Lung (tissue), 11 donors: ENCODE measurements at regions not wholly inside any gene's neighbourhood (a gene's known extent, or its start where the extent isn't known, plus 50 kb on each side); places are given as distances from the start of the nearest gene placed in this dataset.

Experiments
- ATAC-seq: fragments of 200-7000 bp; cut with Tn5 transposase; one replicate; pipeline ENCODE4 v1.9.1; 2020; ENCODE audit warnings: moderate number of reproducible peaks; ENCODE audit not compliant: insufficient read depth, low FRiP score
- DNase-seq, 3 donors: peaks; one replicate each; pipeline ENCODE4 v3.0.0-alpha.2; 2013 to 2017
- H3K27ac ChIP-seq, 2 donors: one replicate each; pipeline ENCODE4 v1.5.1; 2013; ENCODE audit warnings: mild to moderate bottlenecking in 2 of 2, moderate library complexity in 2 of 2, control low read depth in 1 of 2, inconsistent platforms in 1 of 2, low read depth in 1 of 2, low read length in 1 of 2
- H3K27me3 ChIP-seq, 3 donors: one replicate each; pipeline ENCODE4 v1.5.1; 2013; ENCODE audit warnings: low read length in 2 of 3; ENCODE audit not compliant: control insufficient read depth in 3 of 3, insufficient read depth in 3 of 3
- H3K36me3 ChIP-seq, 4 donors: one replicate each; pipeline ENCODE4 v1.5.1; 2013; ENCODE audit warnings: low read length in 4 of 4, mild to moderate bottlenecking in 1 of 4, moderate library complexity in 1 of 4; ENCODE audit not compliant: control insufficient read depth in 4 of 4, insufficient read depth in 4 of 4
- H3K4me1 ChIP-seq, 5 donors: one replicate each; pipeline ENCODE4 v1.5.1; 2013; ENCODE audit warnings: low read length in 5 of 5, mild to moderate bottlenecking in 2 of 5, moderate library complexity in 1 of 5; ENCODE audit not compliant: control insufficient read depth in 5 of 5, insufficient read depth in 5 of 5
- H3K4me3 ChIP-seq: one replicate; pipeline ENCODE4 v1.5.1; 2013; ENCODE audit warnings: mild to moderate bottlenecking, control low read depth, moderate library complexity
- H3K9ac ChIP-seq, 2 donors: one replicate each; pipeline ENCODE4 v1.5.1; 2013; ENCODE audit warnings: low read length in 2 of 2, control low read depth in 1 of 2; ENCODE audit not compliant: insufficient read depth in 1 of 2
- H3K9me3 ChIP-seq, 4 donors: one replicate each; pipeline ENCODE4 v1.5.1; 2013; ENCODE audit warnings: low read length in 3 of 4, mild to moderate bottlenecking in 1 of 4, moderate library complexity in 1 of 4; ENCODE audit not compliant: control insufficient read depth in 4 of 4, insufficient read depth in 3 of 4
- CTCF ChIP-seq: IDR thresholded peaks from 2 replicates; pipeline ENCODE4 v1.5.1; 2012; ENCODE audit warnings: mild to moderate bottlenecking; ENCODE audit errors: control extremely low read depth, extremely low read depth
- WGBS, 2 donors: extraction: QIAGEN DNeasy Blood & Tissue Kit; methylation state at CpG; one replicate each; pipeline ENCODE4 v1.1.7; 2013; 5-methylcytosine and 5-hydroxymethylcytosine counted together
- donor health status: control.
- donor health status: control.
- donor health status: Bipolar disorder and iron deficiency.
- donor health status: healthy.
- donor health status: DM: yes; HTN: yes; CAD: no.

GRCh38 chr16:65531475-65531874, 409.6 kb upstream of the CDH11 start:
- Histone ChIP-seq H3K27ac (no peak overlapping the region), H3K4me1 (peaks cover 0 to 14% (median 0%) of the 10 kb centered on the region in 5 donors), H3K36me3 (no peaks in the 10 kb centered on the region), H3K4me3 (no peak overlapping the region), H3K9me3 (peaks cover 0 to 5% (median 2%) of the 10 kb centered on the region in 4 donors), H3K27me3 (no peaks in the 10 kb centered on the region), H3K9ac (no peak overlapping the region)
- no peak for TF ChIP-seq CTCF
- 72 to 74% methylated on average over 4 of the region's 4 CpGs for WGBS, 2 donors
- DNase-seq, result no peak
- ATAC-seq, result no peak

- no peaks in the 10 kb centered on the region for H3K36me3 ChIP-seq
- DNase-seq (peak in 2 of 3 donors; percentile 46 to 56), ATAC-seq (no peak)
- peaks cover 0 to 5% (median 2%) of the 10 kb centered on the region in 4 donors for H3K9me3 ChIP-seq
- H3K4me1 ChIP-seq, result peaks cover 0 to 46% (median 18%) of the 10 kb centered on the region in 5 donors
- H3K9ac ChIP-seq, result no peak overlapping the region
- H3K27me3 ChIP-seq, result no peaks in the 10 kb centered on the region
- no peak for TF ChIP-seq CTCF
- WGBS, 2 donors, result 97% methylated on average over 2 of the region's 2 CpGs
- H3K4me3 ChIP-seq, result no peak overlapping the region
- no peak overlapping the region for H3K27ac ChIP-seq
Observed at GRCh38 chr16:65525707-65526106, 403.8 kb upstream of the CDH11 start.

DNA sequence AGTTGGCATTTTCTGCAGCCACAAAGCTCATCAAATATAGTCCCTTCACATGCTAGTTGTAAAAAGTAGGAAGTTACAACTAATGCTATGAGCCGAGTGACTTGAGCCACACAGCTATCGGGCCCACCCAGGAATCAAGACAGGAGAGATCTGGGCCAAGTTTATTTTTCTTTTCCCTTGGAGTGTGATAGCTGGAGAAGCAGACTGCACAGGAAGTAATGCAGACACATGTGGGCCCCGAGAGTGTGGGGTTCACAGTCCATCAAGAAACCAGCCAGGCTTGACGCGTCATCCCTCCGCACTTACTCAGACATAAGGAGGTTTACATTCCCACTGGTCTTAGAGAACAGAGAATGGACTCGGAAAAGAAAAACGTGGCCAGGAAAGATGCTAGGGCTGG, 403.1 kb upstream of the CDH11 start:
- H3K4me1 ChIP-seq, result peaks cover 0 to 46% (median 18%) of the 10 kb centered on the region in 5 donors
- peak; percentile 93 to 98 (median 97) for DNase-seq
- TF ChIP-seq CTCF, result no peak
- H3K9ac ChIP-seq, result no peak overlapping the region
- 45 to 59% methylated on average over 8 of the region's 8 CpGs for WGBS, 2 donors
- peak; percentile 19 for ATAC-seq
- no peaks in the 10 kb centered on the region for H3K36me3 ChIP-seq
- H3K27ac ChIP-seq, result no peak overlapping the region
- H3K27me3 ChIP-seq, result no peaks in the 10 kb centered on the region
- H3K4me3 ChIP-seq, result no peak overlapping the region
- H3K9me3 ChIP-seq, result peaks cover 0 to 5% (median 2%) of the 10 kb centered on the region in 4 donors

DNA sequence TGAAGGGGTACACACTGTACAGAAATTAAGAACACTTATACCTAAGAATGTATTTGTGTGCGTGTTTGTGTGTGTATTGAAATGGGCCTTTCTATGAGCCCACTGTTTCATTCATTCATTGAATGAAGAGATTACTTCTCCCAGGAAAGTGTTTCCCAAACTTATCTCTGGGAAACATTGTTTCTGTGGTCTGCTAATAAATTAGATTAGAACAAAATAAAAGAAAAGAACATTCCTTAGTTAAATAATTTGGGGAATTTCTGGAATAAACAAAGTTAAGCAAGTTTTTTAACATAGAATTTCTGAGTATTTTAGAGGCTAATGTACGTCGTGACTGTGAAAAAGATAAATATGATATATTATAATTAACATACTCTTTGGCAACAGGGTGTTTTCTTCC, 402.4 kb upstream of the CDH11 start:
- DNase-seq, result no peak
- H3K9me3 ChIP-seq, result peaks cover 0 to 5% (median 2%) of the 10 kb centered on the region in 4 donors
- no peak overlapping the region for H3K4me3 ChIP-seq
- H3K36me3 ChIP-seq, result no peaks in the 10 kb centered on the region
- ATAC-seq, result no peak
- TF ChIP-seq CTCF, result no peak
- H3K4me1 ChIP-seq, result peaks cover 0 to 46% (median 18%) of the 10 kb centered on the region in 5 donors
- H3K9ac ChIP-seq, result no peak overlapping the region
- 75 to 83% methylated on average over 3 of the region's 3 CpGs for WGBS, 2 donors
- no peaks in the 10 kb centered on the region for H3K27me3 ChIP-seq
- H3K27ac ChIP-seq, result no peak overlapping the region
